ENCODE measurements at regions not wholly inside any gene's neighbourhood (a gene's known extent, or its start where the extent isn't known, plus 50 kb on each side); places are given as distances from the start of the nearest gene placed in this dataset.

- no peak for DNase-seq
These were observed 572.9 kb upstream of the CHORDC1 start for GRCh38 chr11:90795746-90796145.

- no peak for DNase-seq
These were observed 566.1 kb upstream of the CHORDC1 start for GRCh38 chr11:90788961-90789360.

- DNase-seq = no peak
These were observed 561.5 kb upstream of the CHORDC1 start for GRCh38 chr11:90784241-90784814.

- no peak for DNase-seq
These were observed 560.3 kb upstream of the CHORDC1 start for GRCh38 chr11:90783111-90783510.

- DNase-seq = no peak
These were observed 556.2 kb upstream of the CHORDC1 start for GRCh38 chr11:90779098-90779497.

GRCh38 chr11:90775567-90776165, 552.8 kb upstream of the CHORDC1 start:
- no peak for DNase-seq

- DNase-seq = no peak
These were observed 552.1 kb upstream of the CHORDC1 start for GRCh38 chr11:90774727-90775566.

- DNase-seq = no peak
These were observed 547.2 kb upstream of the CHORDC1 start for GRCh38 chr11:90770007-90770406.

- no peak for DNase-seq
These were observed 543.3 kb upstream of the CHORDC1 start for GRCh38 chr11:90766121-90766520.

- DNase-seq = no peak
These were observed 541.8 kb upstream of the CHORDC1 start for GRCh38 chr11:90764691-90765090.

- no peak for DNase-seq
These were observed 535.1 kb upstream of the CHORDC1 start for GRCh38 chr11:90757849-90758494.

- no peak for DNase-seq
These were observed 533.8 kb upstream of the CHORDC1 start for GRCh38 chr11:90756617-90757016.

- DNase-seq = no peak
These were observed 530.7 kb upstream of the CHORDC1 start for GRCh38 chr11:90753546-90753945.

GRCh38 chr11:90747057-90747456, 524.2 kb upstream of the CHORDC1 start:
- DNase-seq = no peak

GRCh38 chr11:90744169-90744568, 521.3 kb upstream of the CHORDC1 start:
- no peak for DNase-seq

GRCh38 chr11:90738799-90739198, 516.0 kb upstream of the CHORDC1 start:
- no peak for DNase-seq

- DNase-seq = no peak
These were observed 514.7 kb upstream of the CHORDC1 start for GRCh38 chr11:90737444-90738050.

- no peak for DNase-seq
These were observed 509.6 kb upstream of the CHORDC1 start for GRCh38 chr11:90732486-90732885.

GRCh38 chr11:90723475-90723874, 500.6 kb upstream of the CHORDC1 start:
- no peak for DNase-seq

GRCh38 chr11:90722552-90723190, 499.8 kb upstream of the CHORDC1 start:
- DNase-seq = no peak

- no peak for DNase-seq
These were observed 494.7 kb upstream of the CHORDC1 start for GRCh38 chr11:90717522-90717921.

GRCh38 chr11:90705661-90706060, 482.8 kb upstream of the CHORDC1 start:
- DNase-seq = no peak

GRCh38 chr11:90704510-90704909, 481.7 kb upstream of the CHORDC1 start:
- DNase-seq = no peak
